Stimulated activated CD8-positive, alpha-beta memory T cell treated with anti-CD3 and anti-CD28 coated beads, Interleukin-7, amount 100 ng/mL, for 1 hour (primary cell): ENCODE measurements at regions not wholly inside any gene's neighbourhood (a gene's known extent, or its start where the extent isn't known, plus 50 kb on each side); places are given as distances from the start of the nearest gene placed in this dataset.
A peak's percentile ranks its signal among the peaks of the same experiment; 100 is the strongest.
"Not testable (repeated sequence)": the region's sequence is repeated elsewhere in the genome, so short reads cannot be mapped to it uniquely, and the experiment has no call there.

Source experiments
- DNase-seq, 2 donors: peaks; one replicate each; pipeline ENCODE4 v3.0.0-alpha.2; 2020; ENCODE audit warnings: low read depth in 2 of 2

GRCh38 chr10:38209332-38209731 lies 115.2 kb downstream of the ZNF37A start:
- DNase-seq = no peak

GRCh38 chr10:38209748-38210147 lies 115.6 kb downstream of the ZNF37A start:
- DNase-seq = not testable (repeated sequence)

GRCh38 chr10:38212460-38212859 lies 118.3 kb downstream of the ZNF37A start:
- DNase-seq = no peak

DNA sequence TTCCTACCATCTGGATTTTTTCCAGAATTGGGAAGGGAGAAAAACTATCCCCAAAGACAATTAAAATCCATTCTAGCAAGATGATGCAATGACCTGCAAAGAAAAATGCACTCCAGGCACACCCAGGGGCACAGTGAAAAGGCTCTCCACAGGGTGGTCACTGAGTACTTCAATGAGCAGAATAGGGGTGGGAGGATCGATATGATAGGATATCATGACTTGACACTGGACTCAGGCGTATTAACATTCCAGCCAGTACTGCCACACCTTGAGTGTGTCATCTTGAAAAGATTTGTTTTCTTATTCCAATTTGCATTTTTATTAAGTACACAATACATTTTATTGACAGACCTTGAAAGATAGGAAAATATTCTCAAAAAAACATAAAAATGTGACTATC lies 132.2 kb downstream of the ZNF37A start:
- no peak for DNase-seq

- no peak for DNase-seq
Measured at GRCh38 chr10:38228394-38228793, 134.3 kb downstream of the ZNF37A start.

DNA sequence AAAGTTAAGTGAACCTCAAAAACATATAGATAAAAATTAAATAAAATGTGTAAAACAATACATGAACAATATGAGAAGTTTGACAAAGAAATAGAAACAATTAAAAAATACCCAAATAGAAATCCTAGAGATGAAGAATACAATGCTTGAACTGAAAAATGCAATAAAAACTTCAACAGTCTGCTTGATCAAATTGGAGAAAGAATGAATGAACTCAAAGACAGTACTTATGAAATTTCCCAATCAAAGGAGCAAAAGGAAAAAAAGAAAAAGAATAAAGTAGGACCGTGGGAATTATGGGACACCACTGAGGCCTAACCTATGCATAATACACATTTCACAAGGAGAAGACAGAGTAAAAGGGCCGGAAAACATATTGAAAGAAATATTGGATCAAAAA lies 144.3 kb downstream of the ZNF37A start:
- DNase-seq = not testable (repeated sequence)

DNA sequence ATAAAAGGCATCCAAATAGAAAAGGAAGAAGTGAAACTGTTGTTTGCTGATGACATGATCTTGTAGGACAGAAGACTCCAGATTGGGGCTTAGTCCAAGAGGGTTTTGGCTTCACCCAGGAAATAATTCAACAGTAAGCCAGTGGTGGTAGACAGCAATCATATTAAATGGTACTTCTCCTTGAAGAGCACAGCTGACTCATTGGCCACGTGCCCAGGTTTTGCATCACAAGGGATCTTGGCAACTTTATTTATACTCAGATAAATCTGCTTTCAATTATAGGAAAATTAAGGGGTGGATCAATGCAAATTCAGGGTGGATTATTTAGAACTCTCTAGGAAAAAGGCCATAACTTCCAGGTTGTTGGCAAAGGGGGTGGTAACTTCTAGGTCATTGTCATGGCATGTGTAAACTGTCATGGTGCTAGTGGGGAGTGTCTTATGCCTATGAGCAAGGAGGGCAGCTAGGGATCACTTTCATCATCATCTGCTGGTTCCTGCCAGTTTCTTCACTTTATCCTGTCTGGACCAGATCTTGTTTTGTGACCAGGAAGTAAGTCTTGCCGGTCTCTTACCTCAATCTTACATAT lies 148.0 kb downstream of the ZNF37A start:
- DNase-seq = not testable (repeated sequence)

DNA sequence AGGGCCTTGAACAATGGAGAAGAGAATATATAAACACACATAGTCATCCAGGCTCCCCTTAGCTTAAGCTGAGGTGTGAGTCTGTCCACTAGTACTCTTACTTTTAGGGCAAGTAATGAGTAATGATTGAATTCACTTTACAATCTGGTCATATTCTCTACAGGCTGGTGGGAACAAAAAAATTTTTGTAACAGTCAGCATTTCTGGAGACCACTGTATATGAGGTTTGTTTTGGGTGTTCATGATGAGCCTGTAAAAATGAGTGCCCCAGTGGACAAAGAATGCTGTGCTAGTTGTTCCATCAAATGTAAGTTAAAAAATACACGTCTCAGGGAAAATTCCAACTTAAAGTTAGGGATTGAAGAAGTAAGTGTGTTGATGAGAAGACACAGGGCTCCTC lies 154.0 kb downstream of the ZNF37A start:
- DNase-seq = not testable (repeated sequence)

DNA sequence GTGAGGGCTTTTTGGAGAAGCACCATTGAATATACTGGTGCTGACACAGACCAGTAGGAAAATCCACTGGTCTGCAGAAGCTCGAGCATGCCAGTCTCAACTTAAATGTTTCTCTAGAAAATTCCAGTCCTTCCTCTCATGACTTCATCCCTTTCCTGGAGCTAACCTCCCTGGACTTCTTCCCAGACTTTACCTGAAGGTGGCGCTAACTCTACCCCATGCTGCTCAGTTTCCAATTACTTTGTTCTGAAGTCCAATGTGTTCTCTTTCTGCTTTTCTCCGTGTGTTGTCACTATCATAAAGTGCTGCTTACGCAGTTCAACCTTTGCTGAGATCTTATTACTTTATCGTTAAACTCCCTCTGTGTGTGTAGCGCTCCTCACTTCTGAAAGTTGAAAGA lies 158.4 kb downstream of the ZNF37A start:
- not testable (repeated sequence) for DNase-seq

GRCh38 chr10:38267555-38267954 lies 173.4 kb downstream of the ZNF37A start:
- DNase-seq = not testable (repeated sequence)

- not testable (repeated sequence) for DNase-seq
Measured at GRCh38 chr10:38271031-38271430, 176.9 kb downstream of the ZNF37A start.

DNA sequence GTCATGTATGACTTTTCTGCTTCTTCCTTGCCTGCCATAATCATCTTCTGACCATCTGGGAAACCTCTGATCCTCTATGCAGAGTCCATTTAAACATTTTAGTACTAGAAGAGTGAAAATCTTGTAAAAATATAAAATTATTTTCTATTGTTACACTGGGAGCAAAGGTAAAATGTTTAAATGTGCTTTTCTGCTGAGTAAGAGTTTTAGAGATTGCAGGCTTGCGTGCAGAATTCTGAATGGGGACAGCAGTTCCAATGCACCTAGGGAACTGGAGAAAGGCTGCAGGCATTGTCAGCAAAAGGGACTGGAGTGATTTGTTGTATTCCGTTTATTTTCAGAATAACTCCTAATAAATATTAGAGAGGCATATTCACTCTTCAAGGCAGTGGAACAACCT lies 180.7 kb downstream of the ZNF37A start:
- DNase-seq = not testable (repeated sequence)

DNA sequence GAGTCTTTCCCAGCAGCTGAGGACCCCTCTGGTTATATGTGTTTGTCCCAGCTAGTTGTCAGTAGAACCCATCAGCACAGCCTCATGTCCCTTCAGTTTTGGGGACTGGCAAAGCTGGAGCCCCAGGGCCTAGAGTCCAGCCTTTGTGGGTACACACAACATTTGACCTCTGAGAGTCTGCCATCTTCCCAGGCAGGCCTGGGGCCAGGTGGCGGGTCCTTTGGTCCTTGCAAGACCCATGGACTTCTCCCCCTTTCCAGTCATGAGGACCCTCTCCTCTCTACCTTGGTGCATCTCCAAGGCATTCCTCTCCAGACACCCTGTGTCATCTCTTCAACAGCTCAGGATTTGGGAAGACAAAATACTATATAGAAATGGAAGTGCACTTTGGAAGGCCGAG lies 198.4 kb downstream of the ZNF37A start:
- not testable (repeated sequence) for DNase-seq

DNA sequence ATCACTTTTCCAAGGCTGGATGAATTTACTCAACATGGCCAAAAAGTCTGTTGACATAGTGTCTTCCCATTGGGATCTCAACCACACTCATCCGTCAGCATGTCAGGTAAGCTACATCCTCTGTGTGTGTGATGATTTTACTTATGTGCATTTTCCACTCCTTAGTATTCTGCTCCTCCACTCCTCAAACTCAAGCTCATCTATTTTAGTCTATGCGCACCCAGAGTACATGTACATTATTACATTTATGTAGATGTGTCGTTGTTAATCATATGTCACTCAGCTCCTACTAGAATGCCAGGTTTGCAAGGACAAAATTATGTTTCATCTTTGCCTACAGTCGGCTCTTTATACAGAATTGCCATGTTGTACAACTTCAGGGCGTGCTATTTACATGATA lies 216.0 kb downstream of the ZNF37A start:
- DNase-seq = not testable (repeated sequence)

GRCh38 chr10:38315090-38315805 lies 221.1 kb downstream of the ZNF37A start:
- not testable (repeated sequence) for DNase-seq

GRCh38 chr10:38321393-38321792 lies 227.3 kb downstream of the ZNF37A start:
- DNase-seq = not testable (repeated sequence)

DNA sequence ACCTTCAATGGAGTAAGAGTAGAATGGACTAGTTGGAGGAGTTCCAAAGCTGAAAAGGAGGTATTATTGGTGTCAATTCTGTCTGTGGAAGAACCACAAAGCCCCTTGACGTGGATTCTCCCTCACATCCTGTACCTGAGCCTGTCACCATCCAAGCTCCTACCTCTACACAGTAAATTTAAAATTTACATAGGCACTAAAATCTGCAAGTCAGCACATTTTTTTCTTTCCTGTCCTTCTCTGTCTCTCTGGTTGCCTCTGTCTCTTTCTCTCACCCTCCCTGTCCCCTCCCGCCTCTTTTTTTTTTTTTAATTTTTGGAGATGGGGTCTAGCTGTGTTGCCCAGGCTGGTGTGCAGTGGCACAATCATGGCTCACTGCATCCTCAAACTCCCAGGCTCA lies 236.2 kb downstream of the ZNF37A start:
- DNase-seq = not testable (repeated sequence)

- not testable (repeated sequence) for DNase-seq
Measured at GRCh38 chr10:38331106-38331505, 237.0 kb downstream of the ZNF37A start.

DNA sequence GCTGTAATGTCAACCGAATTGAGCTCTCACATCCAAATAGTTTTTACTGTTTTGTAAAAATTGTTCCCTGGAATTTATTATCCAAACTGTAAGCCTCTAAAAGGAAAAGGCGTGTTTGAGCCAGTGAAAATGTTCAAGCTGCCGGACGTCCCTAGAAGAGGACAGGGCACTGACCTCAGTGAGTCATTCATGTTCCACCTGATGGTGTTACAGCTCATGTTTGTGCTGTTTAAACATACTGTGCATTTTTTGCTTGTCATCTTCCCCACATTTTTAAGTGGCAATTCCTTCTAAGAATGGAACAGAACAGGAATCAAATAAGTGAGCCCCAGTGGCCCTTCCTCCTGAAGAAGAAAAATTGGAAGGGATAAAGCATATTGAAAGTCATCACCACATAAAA lies 239.6 kb downstream of the ZNF37A start:
- not testable (repeated sequence) for DNase-seq

- not testable (repeated sequence) for DNase-seq
Measured at GRCh38 chr10:38350645-38351044, 256.5 kb downstream of the ZNF37A start.

DNA sequence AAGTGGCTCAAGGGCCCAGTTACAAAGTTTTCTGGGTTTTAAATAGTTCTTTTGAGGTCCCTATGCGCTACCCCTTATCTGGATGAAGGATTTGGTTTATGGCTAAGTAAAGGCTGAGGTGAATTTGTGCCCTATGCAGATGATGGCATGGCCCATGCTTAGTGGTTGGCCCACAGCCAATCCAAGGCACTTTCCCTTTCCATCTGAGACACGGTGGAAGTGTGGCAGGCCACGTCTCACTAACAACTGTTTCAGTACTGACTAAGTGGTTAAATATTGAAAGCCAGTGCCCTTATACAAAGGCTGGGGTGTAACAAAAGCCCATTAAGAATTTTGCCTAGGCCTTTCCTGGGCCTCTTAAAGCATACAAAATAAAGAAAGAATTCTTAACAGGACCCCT lies 260.3 kb downstream of the ZNF37A start:
- DNase-seq = not testable (repeated sequence)

- peak; percentile 32 to 64 for DNase-seq
Measured at GRCh38 chr10:38355911-38356526, 261.9 kb downstream of the ZNF37A start.

DNA sequence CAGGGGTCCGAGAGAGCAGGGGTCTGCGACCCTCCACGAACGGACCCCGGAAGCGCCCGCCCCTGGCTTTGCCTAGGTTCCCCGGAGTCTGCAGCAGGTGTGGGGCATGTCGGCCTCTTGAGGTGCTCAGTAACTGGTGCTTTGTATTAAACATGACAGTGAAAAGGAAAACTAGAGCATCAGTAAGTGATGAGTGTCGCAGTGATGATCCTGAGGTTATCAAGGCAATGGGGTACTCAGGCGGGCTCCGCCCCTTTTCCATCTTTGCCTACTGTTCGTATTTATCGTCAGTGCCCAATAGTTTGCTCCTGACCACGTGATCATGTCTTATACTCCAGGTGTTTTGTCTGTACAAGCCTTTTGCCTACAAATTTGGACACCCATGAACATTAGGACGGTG lies 262.4 kb downstream of the ZNF37A start:
- DNase-seq = not testable (repeated sequence)
